ENCODE measurements at regions not wholly inside any gene's neighbourhood (a gene's known extent, or its start where the extent isn't known, plus 50 kb on each side); places are given as distances from the start of the nearest gene placed in this dataset.

DNA sequence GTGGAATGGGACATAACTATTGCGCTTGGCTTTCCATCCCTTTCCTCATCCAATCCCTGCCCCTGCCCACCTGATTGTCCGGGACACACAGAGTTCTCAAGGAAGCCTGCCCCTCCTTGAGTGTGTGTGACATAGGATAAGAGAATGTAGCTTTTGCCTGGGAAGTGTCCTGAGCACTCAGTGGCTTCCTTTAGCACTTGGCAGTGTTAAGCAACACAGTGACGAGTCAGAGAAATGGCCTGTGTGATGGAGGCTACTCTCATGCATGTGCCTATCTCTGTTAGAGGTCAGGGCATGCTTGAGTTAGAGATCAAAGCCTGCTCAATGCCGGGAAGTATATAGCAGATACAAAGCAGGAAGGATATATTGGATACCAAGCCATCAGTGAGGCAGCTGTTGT is 289.5 kb downstream of the SIPA1L2 start:
- H3K79me2 ChIP-seq (ENCODE audit: control insufficient read depth in 1 of 2, insufficient read depth in 2 of 2, low read length in 2 of 2) = no peaks in the 10 kb centered on the region
- H3K27ac ChIP-seq (ENCODE audit: low read depth, low read length) = no peak overlapping the region
- WGBS, 2 experiments (ENCODE audit: extremely low coverage in 1 of 2, insufficient coverage in 1 of 2, insufficient read length in 1 of 2, insufficient replicate concordance in 2 of 2, low coverage in 1 of 2, low lambda C conversion rate in 2 of 2, missing lambda C conversion rate in 1 of 2) = 86% methylated on average over 4 of the region's 4 CpGs; no CpG with 5 or more reads in 1 of the 2 experiments
- TF ChIP-seq POLR2AphosphoS5 (IDR thresholded peaks at IDR 0.05; ENCODE audit: low read depth, low read length) = no peak
- no peak for TF ChIP-seq RBBP5 (IDR thresholded peaks at IDR 0.05; ENCODE audit: borderline replicate concordance, low read depth, low read length)
- TF ChIP-seq TAF7 (optimal IDR thresholded peaks at IDR 0.05; ENCODE audit: borderline replicate concordance, low read depth, low read length) = no peak
- no peak for TF ChIP-seq KDM1A (IDR thresholded peaks at IDR 0.05; ENCODE audit: borderline replicate concordance, low read length)
- TF ChIP-seq TAF1 (IDR thresholded peaks at IDR 0.05; ENCODE audit: low read depth, low read length) = no peak
- TF ChIP-seq BCL11A (IDR thresholded peaks at IDR 0.05; ENCODE audit: low read depth in 2 of 2, low read length in 2 of 2) = no peak
- TF ChIP-seq, protein P1, sequence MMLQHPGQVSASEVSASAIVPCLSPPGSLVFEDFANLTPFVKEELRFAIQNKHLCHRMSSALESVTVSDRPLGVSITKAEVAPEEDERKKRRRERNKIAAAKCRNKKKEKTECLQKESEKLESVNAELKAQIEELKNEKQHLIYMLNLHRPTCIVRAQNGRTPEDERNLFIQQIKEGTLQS (IDR thresholded peaks at IDR 0.05; ENCODE audit: insufficient read depth, low read depth, low read length) = no peak
- no peak for TF ChIP-seq GTF2F1 (IDR thresholded peaks at IDR 0.05; ENCODE audit: borderline replicate concordance, low read depth, low read length)

More for the DNA sequence above, 289.5 kb downstream of the SIPA1L2 start:
- no peak overlapping the region for H2BK120ac ChIP-seq (replicated peaks; ENCODE audit: low read depth, low read length)
- ChIA-PET CTCF (ENCODE audit: partially characterized antibody) (interaction anchor here (0.6 to 2.9 kb wide), 4 partner anchors 12 to 457 kb away, joined by 3 to 12 read pairs (median 3); no protein-coding TSS in a partner anchor), POLR2A (ENCODE audit: partially characterized antibody) (no interaction called here)
- H3K14ac ChIP-seq (ENCODE audit: insufficient read length) = no peak overlapping the region
- H3K9me3 ChIP-seq (ENCODE audit: insufficient read depth in 2 of 2, low read depth in 1 of 2, low read length in 1 of 2) = no peaks in the 10 kb centered on the region
- no peaks in the 10 kb centered on the region for H3K79me1 ChIP-seq (ENCODE audit: low read depth, low read length)
- no peak overlapping the region for H3K4me3 ChIP-seq (ENCODE audit: extremely low read depth in 1 of 4, insufficient read depth in 2 of 4, low read depth in 3 of 4, low read length in 4 of 4)
- H2BK15ac ChIP-seq (ENCODE audit: low read length) = no peak overlapping the region
- no peak overlapping the region for H3K18ac ChIP-seq (ENCODE audit: extremely low read depth, low read length)
- no peak overlapping the region for H2BK5ac ChIP-seq (ENCODE audit: low read depth, low read length)
- FAIRE-seq (no peak), DNase-seq (ENCODE audit: low read depth in 1 of 2, low spot score in 2 of 2) (no peak)
- H4K5ac ChIP-seq (ENCODE audit: insufficient read length, low read depth, low read length) = no peak overlapping the region
- no peak overlapping the region for H3K56ac ChIP-seq (replicated peaks; ENCODE audit: insufficient read length, low read depth, low read length)
- H4K91ac ChIP-seq (replicated peaks; ENCODE audit: insufficient read length, low read length) = no peak overlapping the region
- no peak overlapping the region for H3K4me2 ChIP-seq (ENCODE audit: insufficient read depth in 1 of 2, low read depth in 2 of 2, low read length in 2 of 2)
- H4K20me1 ChIP-seq (replicated peaks in 1 of 2; ENCODE audit: control insufficient read depth in 1 of 2, insufficient read depth in 2 of 2, low read length in 2 of 2) = no peaks in the 10 kb centered on the region
- no peaks in the 10 kb centered on the region for H3K4me1 ChIP-seq (replicated peaks in 1 of 4; ENCODE audit: control insufficient read depth in 3 of 4, insufficient read depth in 4 of 4, low read length in 3 of 4)
- no peak overlapping the region for H2BK12ac ChIP-seq (ENCODE audit: low read depth, low read length)
- no peak overlapping the region for H3K23ac ChIP-seq (ENCODE audit: insufficient read length)
- no peaks in the 10 kb centered on the region for H3K23me2 ChIP-seq (ENCODE audit: low read depth, low read length)
- H2BK20ac ChIP-seq (ENCODE audit: low read length) = no peak overlapping the region
- H3K4ac ChIP-seq (replicated peaks; ENCODE audit: insufficient read length, low read depth, low read length) = no peak overlapping the region
- H2AFZ ChIP-seq (ENCODE audit: low read length) = no peak overlapping the region
- no peak overlapping the region for H3K9ac ChIP-seq (replicated peaks in 1 of 4; ENCODE audit: extremely low read depth in 1 of 4, low read depth in 3 of 4, low read length in 3 of 4)
- H2AK5ac ChIP-seq (ENCODE audit: low read depth, low read length) = no peak overlapping the region
- H3K27me3 ChIP-seq (replicated peaks in 1 of 4; ENCODE audit: control insufficient read depth in 3 of 4, extremely low read depth in 1 of 4, insufficient read depth in 3 of 4, low read length in 3 of 4) = no peaks in the 10 kb centered on the region; a peak in 1 of 7 replicates
- no peak overlapping the region for H4K8ac ChIP-seq (ENCODE audit: extremely low read depth, insufficient read depth, low read length)
- H3K36me3 ChIP-seq (ENCODE audit: control insufficient read depth in 2 of 4, insufficient read depth in 4 of 4, low read length in 3 of 4) = no peaks in the 10 kb centered on the region

All from H1 (cell line).